Endothelial cell of umbilical vein (primary cell): ENCODE measurements at regions not wholly inside any gene's neighbourhood (a gene's known extent, or its start where the extent isn't known, plus 50 kb on each side); places are given as distances from the start of the nearest gene placed in this dataset.

Source experiments
- BruUV-seq: library from RNA; stranded (reverse); fragments of 400-500 nt; replicated peaks from 2 replicates; lab custom pipeline; 2021; lab: Mats Ljungman, UMichigan
- CTCF ChIA-PET: fragments of 300-600, 350-600 bp; sonication (Branson Sonifier 250); formaldehyde crosslinking; loops from one replicate; lab custom pipeline; 2021; ENCODE audit warnings: antibody characterized with exemption, inconsistent platforms; lab: Charles Lee
- POLR2A ChIA-PET: fragments of 300-600, 350-600 bp; sonication (Branson Sonifier 250); formaldehyde crosslinking; loops from one replicate; lab custom pipeline; 2021; ENCODE audit warnings: antibody characterized with exemption, inconsistent platforms; lab: Charles Lee
- DNase-seq: peaks from one replicate; pipeline ENCODE4 v3.0.0-alpha.2; 2011; ENCODE audit warnings: low read depth, low spot score
- FAIRE-seq: peaks from 2 replicates; lab custom pipeline; 2011; peaks lifted over from hg19 to GRCh38; lab: Jason Lieb, UNC
- H2AFZ ChIP-seq: 2 replicates; pipeline ENCODE4 v1.6.0; 2012; ENCODE audit warnings: low read depth, low read length, control low read depth, inconsistent platforms
- H3K27ac ChIP-seq: 2 replicates; pipeline ENCODE4 v1.5.1; 2011; ENCODE audit warnings: low read depth, mild to moderate bottlenecking, control low read depth, low read length, moderate library complexity; ENCODE audit not compliant: insufficient read depth
- H3K27me3 ChIP-seq, 2 experiments: 2 replicates each; pipeline versions ENCODE4 v1.6.0 to v1.6.1; 2011; ENCODE audit warnings: low read length in 2 of 2, mixed read lengths in 1 of 2; ENCODE audit not compliant: control insufficient read depth in 2 of 2, insufficient read depth in 2 of 2
- H3K36me3 ChIP-seq, 2 experiments: 2 replicates in 1 of 2; 3 replicates in 1 of 2; pipeline ENCODE4 v1.5.1; 2011; ENCODE audit warnings: low read length in 2 of 2, mild to moderate bottlenecking in 1 of 2, moderate library complexity in 1 of 2; ENCODE audit not compliant: control insufficient read depth in 2 of 2, insufficient read depth in 2 of 2; ENCODE audit errors: extremely low read depth in 1 of 2
- H3K4me1 ChIP-seq: 3 replicates; pipeline ENCODE4 v1.5.1; 2011; ENCODE audit warnings: mild to moderate bottlenecking, low read length; ENCODE audit not compliant: control insufficient read depth, insufficient read depth; ENCODE audit errors: extremely low read depth
- H3K4me2 ChIP-seq: 2 replicates; pipeline ENCODE4 v1.6.1; 2011; ENCODE audit warnings: low read length, control low read depth, mixed read lengths; ENCODE audit not compliant: insufficient read depth
- H3K4me3 ChIP-seq, 3 experiments: fragments of 200-600 bp in 1 of 3; sonication (generic), shearing (Covaris generic) in 1 of 3; replicated peaks in 1 of 3; 2 replicates each; pipeline ENCODE4 v1.5.1; 2011 to 2016; ENCODE audit warnings: control low read depth in 3 of 3, low read length in 3 of 3, mild to moderate bottlenecking in 2 of 3, inconsistent platforms in 1 of 3, low read depth in 1 of 3, moderate library complexity in 1 of 3; ENCODE audit not compliant: insufficient read depth in 1 of 3
- H3K79me2 ChIP-seq: 2 replicates; pipeline ENCODE4 v1.6.0; 2012; ENCODE audit warnings: low read length, inconsistent platforms; ENCODE audit not compliant: control insufficient read depth, insufficient read depth
- H3K9ac ChIP-seq: replicated peaks from 2 replicates; pipeline ENCODE3; 2011; ENCODE audit warnings: low read length, control low read depth; ENCODE audit not compliant: insufficient read depth; ENCODE audit errors: extremely low read depth
- H3K9me1 ChIP-seq: replicated peaks from 3 replicates; pipeline ENCODE4 v1.6.0; 2011; ENCODE audit warnings: mild to moderate bottlenecking, low read length; ENCODE audit not compliant: control insufficient read depth, insufficient read depth; ENCODE audit errors: extremely low read depth
- H3K9me3 ChIP-seq: replicated peaks from 2 replicates; pipeline ENCODE4 v1.5.1; 2012; ENCODE audit warnings: low read length, inconsistent platforms; ENCODE audit not compliant: control insufficient read depth, insufficient read depth
- H4K20me1 ChIP-seq: replicated peaks from 2 replicates; pipeline ENCODE3; 2011; ENCODE audit warnings: mild to moderate bottlenecking, low read length; ENCODE audit not compliant: control insufficient read depth, insufficient read depth; ENCODE audit errors: extremely low read depth
- CTCF ChIP-seq, 2 donors: IDR thresholded peaks; 1 replicate in 1 of 2; 2 replicates in 1 of 2; pipeline ENCODE4 v1.5.1; 2011; ENCODE audit warnings: low read length in 2 of 2, mild to moderate bottlenecking in 2 of 2, moderate library complexity in 2 of 2, control low read depth in 1 of 2, inconsistent platforms in 1 of 2, low read depth in 1 of 2; ENCODE audit not compliant: insufficient read depth in 1 of 2; ENCODE audit errors: extremely low read depth in 1 of 2
- EZH2 ChIP-seq: IDR thresholded peaks from 2 replicates; pipeline ENCODE4 v1.6.1; 2012; ENCODE audit warnings: borderline replicate concordance, low read depth, mild to moderate bottlenecking, moderate library complexity, low read length, inconsistent platforms; ENCODE audit not compliant: severe bottlenecking
- FOS ChIP-seq: IDR thresholded peaks from 2 replicates; pipeline ENCODE4 v1.6.1; 2011; ENCODE audit warnings: mild to moderate bottlenecking, low read length, moderate library complexity, borderline replicate concordance; ENCODE audit not compliant: insufficient read depth
- GATA2 ChIP-seq: IDR thresholded peaks from 2 replicates; pipeline ENCODE4 v1.7.0; 2011; ENCODE audit warnings: low read depth, mild to moderate bottlenecking, moderate library complexity, mixed read lengths, low read length; ENCODE audit not compliant: insufficient read length, insufficient read depth
- JUN ChIP-seq: IDR thresholded peaks from 2 replicates; pipeline ENCODE4 v1.6.1; 2011; ENCODE audit warnings: borderline replicate concordance, low read depth; ENCODE audit not compliant: insufficient read length, insufficient read depth
- MYC ChIP-seq: IDR thresholded peaks from one replicate; pipeline ENCODE4 v1.6.1; 2011; ENCODE audit warnings: mild to moderate bottlenecking, low read depth, low read length
- POLR2A ChIP-seq: IDR thresholded peaks from 2 replicates; pipeline ENCODE4 v1.6.1; 2012; ENCODE audit warnings: low read depth, mild to moderate bottlenecking, control low read depth, low read length
- POLR2AphosphoS5 ChIP-seq: IDR thresholded peaks from 2 replicates; pipeline ENCODE4 v1.6.1; 2012; ENCODE audit warnings: low read depth, mild to moderate bottlenecking, control low read depth, low read length, moderate library complexity; ENCODE audit not compliant: insufficient read depth
- dilution Hi-C: fragments of 300-500 bp; cut with MboI; formaldehyde crosslinking; loops from one replicate; pipeline ENCODE4 v1.15.0; 2019; ENCODE audit warnings: low sequenced_read_pairs; ENCODE audit not compliant: extremely low pct_ligation_motif_present
- intact Hi-C: fragments of 100-400 bp; cut with micrococcal nuclease; formaldehyde crosslinking; loops from one replicate; pipeline ENCODE4 v1.10.0; 2022
- TF ChIP-seq, protein P1 (sequence below): IDR thresholded peaks from 2 replicates; pipeline ENCODE4 v1.6.1; 2011; ENCODE audit not compliant: insufficient read depth, insufficient read length

GRCh38 chr14:29191092-29191491 is 424.5 kb downstream of the FOXG1 start:
- no peak overlapping the region for H3K9ac ChIP-seq
- H3K9me3 ChIP-seq: no peaks in the 10 kb centered on the region
- peaks cover 0 to 2% of the 10 kb centered on the region in 2 experiments for H3K27me3 ChIP-seq
- H4K20me1 ChIP-seq: no peaks in the 10 kb centered on the region
- H3K4me3 ChIP-seq: no peak overlapping the region
- H3K36me3 ChIP-seq: no peaks in the 10 kb centered on the region
- FAIRE-seq (no peak), DNase-seq (no peak)
- intact Hi-C loops: no loop called here
- ChIA-PET POLR2A (no interaction called here), CTCF (interaction anchor here (3.3 kb wide), 1 partner anchor 11 kb away, joined by 14 read pairs; no protein-coding TSS in a partner anchor)
- no peak overlapping the region for H3K27ac ChIP-seq
- no peaks in the 10 kb centered on the region for H3K4me1 ChIP-seq
- H3K4me2 ChIP-seq: no peak overlapping the region
- TF ChIP-seq FOS (no peak), EZH2 (no peak), MYC (no peak), POLR2AphosphoS5 (no peak), JUN (no peak), GATA2 (no peak), CTCF (IDR thresholded peaks at IDR 0.05; ENCODE audit: extremely low read depth in 1 of 2, insufficient read depth in 1 of 2, low read depth in 1 of 2, low read length in 2 of 2) (no peak), POLR2A (no peak)
- TF ChIP-seq, protein P1, sequence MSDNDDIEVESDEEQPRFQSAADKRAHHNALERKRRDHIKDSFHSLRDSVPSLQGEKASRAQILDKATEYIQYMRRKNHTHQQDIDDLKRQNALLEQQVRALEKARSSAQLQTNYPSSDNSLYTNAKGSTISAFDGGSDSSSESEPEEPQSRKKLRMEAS: no peak
- BruUV-seq: no TSS peak
- no peaks in the 10 kb centered on the region for H3K9me1 ChIP-seq
- dilution Hi-C loops: no loop called here
- no peak overlapping the region for H2AFZ ChIP-seq
- no peaks in the 10 kb centered on the region for H3K79me2 ChIP-seq
